Large intestine (tissue), 3 donors: ENCODE measurements at regions not wholly inside any gene's neighbourhood (a gene's known extent, or its start where the extent isn't known, plus 50 kb on each side); places are given as distances from the start of the nearest gene placed in this dataset.
"Not testable (repeated sequence)": the region's sequence is repeated elsewhere in the genome, so short reads cannot be mapped to it uniquely, and the experiment has no call there.

Experiments
- DNase-seq, 2 donors: peaks; one replicate each; pipeline versions ENCODE4 v3.0.0 to v3.0.0-alpha.2; 2013
- H3K27ac ChIP-seq: one replicate; pipeline ENCODE4 v1.5.1; 2013; ENCODE audit warnings: low read length
- H3K27me3 ChIP-seq: 2 replicates; pipeline ENCODE4 v1.6.1; 2013; ENCODE audit warnings: low read length; ENCODE audit not compliant: control insufficient read depth, insufficient read depth
- H3K36me3 ChIP-seq: 2 replicates; pipeline ENCODE4 v1.6.1; 2013; ENCODE audit warnings: low read length; ENCODE audit not compliant: control insufficient read depth, insufficient read depth
- H3K4me1 ChIP-seq: one replicate; pipeline ENCODE4 v1.6.1; 2013; ENCODE audit warnings: low read length; ENCODE audit not compliant: control insufficient read depth, insufficient read depth
- H3K4me3 ChIP-seq: one replicate; pipeline ENCODE4 v1.5.1; 2013; ENCODE audit warnings: low read length
- H3K9me3 ChIP-seq: one replicate; pipeline ENCODE4 v1.6.1; 2013; ENCODE audit warnings: mild to moderate bottlenecking, low read depth, low read length, moderate library complexity; ENCODE audit not compliant: control insufficient read depth
- WGBS: methylation state at CpG from one replicate; pipeline ENCODE4 v1.1.5; 2013; ENCODE audit warnings: low lambda C conversion rate; ENCODE audit not compliant: insufficient coverage; 5-methylcytosine and 5-hydroxymethylcytosine counted together

- no CpG with 5 or more reads among the region's 4 CpGs for WGBS
- H3K4me1 ChIP-seq, result no peaks in the 10 kb centered on the region
- H3K27ac ChIP-seq, result no peak overlapping the region
- no peaks in the 10 kb centered on the region for H3K9me3 ChIP-seq
- no peaks in the 10 kb centered on the region for H3K36me3 ChIP-seq
- no peak overlapping the region for H3K4me3 ChIP-seq
- no peak for DNase-seq
- H3K27me3 ChIP-seq, result no peaks in the 10 kb centered on the region
Measured at GRCh38 chr2:47728551-47728950, 54.4 kb upstream of the MSH6 start.

- no peaks in the 10 kb centered on the region for H3K4me1 ChIP-seq
- no CpG with 5 or more reads among the region's 3 CpGs for WGBS
- H3K4me3 ChIP-seq, result no peak overlapping the region
- H3K27me3 ChIP-seq, result no peaks in the 10 kb centered on the region
- H3K9me3 ChIP-seq, result no peaks in the 10 kb centered on the region
- DNase-seq, result no peak
- no peaks in the 10 kb centered on the region for H3K36me3 ChIP-seq
- no peak overlapping the region for H3K27ac ChIP-seq
Measured at GRCh38 chr2:47727956-47728355, 55.0 kb upstream of the MSH6 start.

- not testable (repeated sequence) for H3K27me3 ChIP-seq, H3K36me3 ChIP-seq, DNase-seq, H3K27ac ChIP-seq, H3K9me3 ChIP-seq, H3K4me3 ChIP-seq, H3K4me1 ChIP-seq
- WGBS, result no CpG with 5 or more reads among the region's 1 CpG
Measured at GRCh38 chr2:47726978-47727377, 56.0 kb upstream of the MSH6 start.

- no peak overlapping the region for H3K27ac ChIP-seq
- WGBS, result no CpG with 5 or more reads among the region's 2 CpGs
- no peak for DNase-seq
- H3K4me3 ChIP-seq, result no peak overlapping the region
- H3K36me3 ChIP-seq, result no peaks in the 10 kb centered on the region
- H3K27me3 ChIP-seq, result no peaks in the 10 kb centered on the region
- no peaks in the 10 kb centered on the region for H3K9me3 ChIP-seq
- no peaks in the 10 kb centered on the region for H3K4me1 ChIP-seq
Measured at GRCh38 chr2:47725808-47726207, 57.1 kb upstream of the MSH6 start.

- no peaks in the 10 kb centered on the region for H3K27me3 ChIP-seq
- H3K36me3 ChIP-seq, result no peaks in the 10 kb centered on the region
- no peak for DNase-seq
- no peaks in the 10 kb centered on the region for H3K9me3 ChIP-seq
- no peak overlapping the region for H3K4me3 ChIP-seq
- no peak overlapping the region for H3K27ac ChIP-seq
- no peaks in the 10 kb centered on the region for H3K4me1 ChIP-seq
- no CpG with 5 or more reads among the region's 9 CpGs for WGBS
Measured at GRCh38 chr2:47724221-47724981, 58.5 kb upstream of the MSH6 start.

GRCh38 chr2:47721296-47721695 is 61.6 kb upstream of the MSH6 start:
- Histone ChIP-seq H3K27me3 (no peaks in the 10 kb centered on the region), H3K4me1 (no peaks in the 10 kb centered on the region), H3K36me3 (no peaks in the 10 kb centered on the region), H3K9me3 (peaks cover 2% of the 10 kb centered on the region), H3K27ac (no peak overlapping the region), H3K4me3 (no peak overlapping the region)
- WGBS, result 80% methylated on average over 1 of the region's 8 CpGs
- DNase-seq, result no peak

- H3K27me3 ChIP-seq, result no peaks in the 10 kb centered on the region
- no peak overlapping the region for H3K27ac ChIP-seq
- H3K4me1 ChIP-seq, result no peaks in the 10 kb centered on the region
- peaks cover 2% of the 10 kb centered on the region for H3K9me3 ChIP-seq
- no peaks in the 10 kb centered on the region for H3K36me3 ChIP-seq
- H3K4me3 ChIP-seq, result no peak overlapping the region
- DNase-seq, result no peak
- 0% methylated on average over 1 of the region's 2 CpGs for WGBS
Measured at GRCh38 chr2:47720559-47720958, 62.4 kb upstream of the MSH6 start.

- H3K36me3 ChIP-seq, result no peaks in the 10 kb centered on the region
- no peak overlapping the region for H3K27ac ChIP-seq
- H3K9me3 ChIP-seq, result peaks cover 2% of the 10 kb centered on the region
- H3K27me3 ChIP-seq, result no peaks in the 10 kb centered on the region
- WGBS, result no CpG with 5 or more reads among the region's 3 CpGs
- H3K4me3 ChIP-seq, result no peak overlapping the region
- no peaks in the 10 kb centered on the region for H3K4me1 ChIP-seq
- no peak for DNase-seq
Measured at GRCh38 chr2:47720036-47720435, 62.9 kb upstream of the MSH6 start.

GRCh38 chr2:47719099-47719498 is 63.8 kb upstream of the MSH6 start:
- Histone ChIP-seq H3K27ac (no peak overlapping the region), H3K9me3 (peaks cover 2% of the 10 kb centered on the region), H3K27me3 (no peaks in the 10 kb centered on the region), H3K4me3 (no peak overlapping the region), H3K36me3 (no peaks in the 10 kb centered on the region), H3K4me1 (no peaks in the 10 kb centered on the region)
- WGBS, result 100% methylated on average over 1 of the region's 4 CpGs
- no peak for DNase-seq

- not testable (repeated sequence) for H3K4me1 ChIP-seq, DNase-seq, H3K27ac ChIP-seq, H3K9me3 ChIP-seq, H3K27me3 ChIP-seq, H3K36me3 ChIP-seq, H3K4me3 ChIP-seq
- no CpG with 5 or more reads among the region's 7 CpGs for WGBS
Measured at GRCh38 chr2:47716307-47716706, 66.6 kb upstream of the MSH6 start.

GRCh38 chr2:47715552-47715951 is 67.4 kb upstream of the MSH6 start:
- no peak overlapping the region for H3K27ac ChIP-seq
- DNase-seq, result no peak
- no peaks in the 10 kb centered on the region for H3K27me3 ChIP-seq
- no peaks in the 10 kb centered on the region for H3K36me3 ChIP-seq
- H3K4me3 ChIP-seq, result no peak overlapping the region
- 90% methylated on average over 2 of the region's 7 CpGs for WGBS
- H3K9me3 ChIP-seq, result peaks cover 2% of the 10 kb centered on the region
- H3K4me1 ChIP-seq, result no peaks in the 10 kb centered on the region
